GM12878 (cell line): ENCODE measurements at regions not wholly inside any gene's neighbourhood (a gene's known extent, or its start where the extent isn't known, plus 50 kb on each side); places are given as distances from the start of the nearest gene placed in this dataset.

Experiments used
- BHLHE40 ChIP-seq, 2 experiments: fragments of 450-650 bp in 1 of 2; IDR thresholded peaks; 2 replicates each; pipeline ENCODE4 v1.6.1; 2011 to 2017; ENCODE audit warnings: low read depth in 2 of 2, borderline replicate concordance in 1 of 2, improper control_type of control experiment in 1 of 2, low read length in 1 of 2, mild to moderate bottlenecking in 1 of 2
- CEBPZ ChIP-seq: fragments of 150-350 bp; IDR thresholded peaks from 2 replicates; pipeline ENCODE4 v1.6.1; 2016; ENCODE audit warnings: low read depth, low read length
- CREB1 ChIP-seq: IDR thresholded peaks from 2 replicates; pipeline ENCODE4 v1.6.1; 2012; ENCODE audit warnings: low read depth, mild to moderate bottlenecking, inconsistent platforms
- CTCF ChIP-seq, 3 experiments: IDR thresholded peaks in 2 of 3; conservative IDR thresholded peaks in 1 of 3; 2 replicates each; pipeline ENCODE4 v1.5.1; 2011; ENCODE audit warnings: low read depth in 3 of 3, low read length in 3 of 3, mild to moderate bottlenecking in 3 of 3, control low read depth in 2 of 3, moderate library complexity in 2 of 3, inconsistent platforms in 1 of 3, mixed read lengths in 1 of 3; ENCODE audit not compliant: control insufficient read depth in 2 of 3, insufficient read depth in 1 of 3; ENCODE audit errors: extremely low read depth in 1 of 3
- EGR1 ChIP-seq, 2 experiments: IDR thresholded peaks; 1 replicate in 1 of 2; 2 replicates in 1 of 2; pipeline ENCODE4 v1.6.1; 2011 to 2012; ENCODE audit warnings: low read depth in 2 of 2, low read length in 2 of 2, borderline replicate concordance in 1 of 2, mild to moderate bottlenecking in 1 of 2, moderate library complexity in 1 of 2
- ESRRA ChIP-seq: IDR thresholded peaks from 2 replicates; pipeline ENCODE4 v1.6.1; 2012; ENCODE audit warnings: mild to moderate bottlenecking, low read length, improper control_type of control experiment
- EZH2 ChIP-seq: IDR thresholded peaks from 2 replicates; pipeline ENCODE4 v1.6.1; 2012; ENCODE audit warnings: low read depth, mild to moderate bottlenecking, control low read depth, inconsistent platforms, low read length, borderline replicate concordance; ENCODE audit not compliant: control insufficient read depth
- JUND ChIP-seq: IDR thresholded peaks from 2 replicates; pipeline ENCODE4 v1.6.1; 2012; ENCODE audit warnings: low read depth, mild to moderate bottlenecking, low read length, improper control_type of control experiment, moderate library complexity
- MXI1 ChIP-seq: fragments of 150-350 bp; IDR thresholded peaks from 2 replicates; pipeline ENCODE4 v1.6.1; 2011; ENCODE audit warnings: low read depth, mild to moderate bottlenecking, inconsistent platforms, low read length, improper control_type of control experiment
- POLR2A ChIP-seq: IDR thresholded peaks from 2 replicates; pipeline ENCODE4 v1.6.1; 2011; ENCODE audit warnings: low read depth, mild to moderate bottlenecking, low read length
- RELA ChIP-seq: fragments of 450-650 bp; IDR thresholded peaks from 2 replicates; pipeline ENCODE4 v1.8.0; 2014; ENCODE audit warnings: borderline replicate concordance; ENCODE audit not compliant: partially characterized antibody
- TAF1 ChIP-seq: IDR thresholded peaks from 2 replicates; pipeline ENCODE4 v1.6.1; 2011; ENCODE audit warnings: mild to moderate bottlenecking, low read depth, low read length, borderline replicate concordance
- ZNF687 ChIP-seq: fragments of 450-650 bp; IDR thresholded peaks from 2 replicates; pipeline ENCODE4 v1.6.1; 2017; ENCODE audit warnings: mild to moderate bottlenecking, moderate library complexity

- TF ChIP-seq JUND, result no peak
- TF ChIP-seq BHLHE40 (IDR thresholded peaks at IDR 0.05; ENCODE audit: borderline replicate concordance in 1 of 2, low read depth in 2 of 2, low read length in 1 of 2), result no peak
- TF ChIP-seq EZH2, result no peak
- no peak for TF ChIP-seq CEBPZ
- TF ChIP-seq TAF1, result no peak
- no peak for TF ChIP-seq ZNF687
- no peak for TF ChIP-seq POLR2A
- TF ChIP-seq ESRRA, result no peak
- no peak for TF ChIP-seq CTCF (IDR thresholded peaks at IDR 0.05 in 2 of 3, conservative IDR thresholded peaks at IDR 0.05 in 1 of 3; ENCODE audit: control insufficient read depth in 2 of 3, extremely low read depth in 1 of 3, insufficient read depth in 1 of 3, low read depth in 3 of 3, low read length in 3 of 3)
- TF ChIP-seq RELA, result no peak
- no peak for TF ChIP-seq CREB1
- TF ChIP-seq EGR1 (IDR thresholded peaks at IDR 0.05; ENCODE audit: borderline replicate concordance in 1 of 2, low read depth in 2 of 2, low read length in 2 of 2), result no peak
- TF ChIP-seq MXI1, result no peak
These were observed 173.8 kb upstream of the NRSN1 start for GRCh38 chr6:23952245-23952644.
